LoVo (cell line): ENCODE measurements at regions not wholly inside any gene's neighbourhood (a gene's known extent, or its start where the extent isn't known, plus 50 kb on each side); places are given as distances from the start of the nearest gene placed in this dataset.
"Not testable (repeated sequence)": the region's sequence is repeated elsewhere in the genome, so short reads cannot be mapped to it uniquely, and the experiment has no call there.

Experiments
- DNase-seq: peaks from one replicate; pipeline ENCODE4 v3.0.0-alpha.2; 2016; ENCODE audit warnings: low spot score

DNA sequence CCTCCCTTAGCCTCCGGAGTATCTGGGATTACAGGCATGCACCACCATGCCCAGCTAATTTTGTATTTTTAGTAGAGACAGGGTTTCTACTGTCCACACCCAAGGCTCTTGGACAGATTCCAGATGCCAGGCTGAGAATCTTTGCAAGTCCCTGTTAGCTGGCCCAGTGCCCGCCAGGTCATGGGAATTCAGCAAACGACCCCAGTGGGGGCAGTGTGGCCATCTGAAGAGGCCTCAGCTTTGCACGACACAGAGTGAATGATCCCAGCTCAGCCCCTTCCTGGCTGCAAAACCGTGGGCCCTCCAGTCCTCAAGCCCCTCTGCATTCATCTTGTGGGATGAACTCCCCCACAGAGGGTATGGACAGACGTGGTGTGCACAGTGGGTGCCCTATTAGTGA, 179.5 kb upstream of the ID2 start:
- no peak for DNase-seq

DNA sequence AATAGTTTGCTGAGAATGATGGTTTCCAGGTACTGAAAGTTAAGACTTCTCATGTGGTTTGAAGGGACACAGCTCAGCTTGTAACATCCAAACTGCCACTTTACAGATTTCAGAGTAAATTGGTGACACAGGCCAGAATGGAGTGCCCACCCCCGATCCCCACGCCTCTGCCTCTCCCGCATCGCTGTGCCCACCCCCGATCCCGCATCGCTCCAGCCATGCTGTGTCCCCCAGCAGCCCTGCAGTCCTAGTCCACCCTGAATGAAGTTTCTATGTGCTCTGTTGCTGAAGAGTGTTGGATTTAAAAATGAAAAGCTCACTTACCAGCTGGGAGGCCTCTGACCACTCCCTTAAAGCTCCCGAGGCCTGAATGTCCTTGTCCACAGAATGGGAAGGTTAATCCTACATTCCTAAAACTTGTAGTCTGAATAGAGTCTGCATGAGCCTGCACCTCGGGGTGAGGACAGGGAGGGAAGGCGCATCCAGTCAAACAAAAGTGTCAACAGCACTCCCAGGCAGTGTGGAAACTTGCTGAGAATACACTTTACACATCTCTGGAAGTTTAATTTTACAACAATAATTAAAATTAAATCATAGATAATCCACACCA, 176.4 kb upstream of the ID2 start:
- DNase-seq, result no peak

DNA sequence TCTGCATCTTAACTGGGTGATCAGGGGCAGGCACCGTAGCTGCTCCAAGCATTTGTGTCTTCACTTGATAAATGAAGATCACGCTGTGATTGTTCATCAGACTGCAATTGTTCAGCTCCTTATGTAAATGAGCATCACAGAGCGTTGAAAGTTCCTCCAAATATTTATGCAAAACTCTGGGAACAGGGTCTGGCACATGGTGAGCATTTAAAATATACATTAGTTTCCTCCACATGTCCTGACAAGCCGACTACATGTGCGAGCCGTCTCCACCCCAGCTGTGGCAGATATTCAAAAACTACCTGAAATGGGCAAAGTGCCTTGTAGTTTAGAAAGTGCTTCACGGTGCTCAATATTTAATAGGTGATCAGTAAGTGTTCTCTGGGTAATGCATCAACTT, 175.1 kb upstream of the ID2 start:
- no peak for DNase-seq

GRCh38 chr2:8508766-8509165, 173.1 kb upstream of the ID2 start:
- no peak for DNase-seq

DNA sequence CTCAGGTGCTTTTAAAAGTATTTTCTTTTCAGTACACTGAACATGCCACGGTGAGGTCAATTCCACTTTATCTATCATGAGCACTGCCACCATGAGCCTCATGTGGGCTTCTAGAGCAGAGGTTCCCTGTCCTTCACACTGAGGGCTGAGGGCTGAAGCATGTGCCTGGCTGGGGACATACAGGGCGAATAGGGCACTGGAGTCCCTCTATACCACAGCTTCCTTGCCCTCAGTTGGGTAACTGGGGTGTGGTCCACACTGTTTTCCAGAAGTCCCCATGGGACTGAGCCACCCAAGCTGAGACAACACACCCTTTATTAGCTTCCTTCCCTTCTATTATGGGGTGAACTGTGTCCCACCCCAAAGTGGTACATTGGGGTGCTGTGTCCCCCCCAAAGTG, 172.2 kb upstream of the ID2 start:
- no peak for DNase-seq

- DNase-seq, result not testable (repeated sequence)
These were observed 171.8 kb upstream of the ID2 start for GRCh38 chr2:8510055-8510454.

GRCh38 chr2:8510519-8510918, 171.3 kb upstream of the ID2 start:
- no peak for DNase-seq

DNA sequence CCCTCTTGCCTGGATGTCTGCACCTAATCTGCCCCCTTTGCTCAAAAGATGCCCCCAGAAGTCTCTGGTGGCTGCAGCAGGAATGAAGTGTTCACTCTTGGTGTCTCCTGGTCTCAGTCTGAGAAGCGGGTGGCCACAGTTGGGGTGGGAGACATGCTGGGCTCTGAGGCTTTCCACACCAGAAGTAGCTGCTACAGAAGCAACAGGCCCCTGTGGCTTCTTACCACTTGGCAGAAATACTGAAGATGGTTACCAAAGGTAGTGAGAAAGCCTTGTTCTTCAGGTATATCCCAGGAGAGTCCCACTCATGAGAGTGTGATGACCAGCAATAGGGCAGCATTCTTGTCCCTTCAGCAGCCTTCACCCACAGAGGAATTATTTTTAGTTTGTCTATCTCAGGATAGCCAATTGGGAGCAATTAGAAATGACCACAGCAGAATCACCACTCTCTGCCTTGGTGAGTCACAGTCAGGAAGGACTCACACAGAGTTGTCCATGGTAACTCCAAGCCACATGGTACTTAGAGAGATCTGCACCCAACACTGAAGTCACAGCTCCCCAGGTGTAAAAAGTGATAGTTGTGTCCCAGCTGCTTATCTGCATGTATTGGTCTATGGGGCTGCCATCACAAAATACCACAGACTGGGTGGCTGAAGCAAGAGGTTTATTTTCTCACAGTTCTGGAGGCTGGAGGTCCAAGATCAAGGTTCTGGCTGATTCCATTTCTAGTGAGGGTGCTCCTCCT, 169.8 kb upstream of the ID2 start:
- no peak for DNase-seq

DNA sequence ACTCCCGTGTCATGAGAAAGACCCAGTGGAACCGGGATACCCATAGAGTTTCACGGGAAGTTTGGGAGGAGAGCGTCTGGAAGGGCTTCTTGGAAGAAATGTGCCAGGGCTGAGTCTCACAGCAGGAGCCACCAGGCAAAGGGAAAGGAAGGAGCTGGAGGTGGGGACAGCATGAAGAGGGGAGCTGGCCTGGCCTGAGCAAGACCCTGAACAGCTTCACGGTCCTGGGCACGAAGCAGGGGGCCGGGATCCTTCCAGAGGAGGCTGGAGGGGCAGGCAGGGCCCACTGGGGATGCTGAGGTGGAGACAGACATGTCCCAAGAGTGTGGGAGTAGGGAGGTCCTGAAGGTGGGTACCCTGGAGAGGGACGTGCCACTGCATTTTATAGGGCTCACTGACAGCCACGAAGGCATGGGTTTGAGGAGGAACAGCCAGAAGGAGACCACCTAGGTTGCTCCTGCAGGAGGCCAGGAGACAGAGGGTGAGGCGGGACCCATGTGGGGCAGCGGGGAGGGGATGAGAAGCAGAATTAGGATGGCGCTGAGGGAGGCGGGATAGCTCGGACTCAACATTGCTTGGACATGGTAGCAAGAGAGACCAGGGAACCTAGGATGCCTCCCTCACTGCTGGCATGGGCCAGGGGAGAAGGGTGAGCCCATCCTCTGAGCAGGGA, 168.1 kb upstream of the ID2 start:
- no peak for DNase-seq

DNA sequence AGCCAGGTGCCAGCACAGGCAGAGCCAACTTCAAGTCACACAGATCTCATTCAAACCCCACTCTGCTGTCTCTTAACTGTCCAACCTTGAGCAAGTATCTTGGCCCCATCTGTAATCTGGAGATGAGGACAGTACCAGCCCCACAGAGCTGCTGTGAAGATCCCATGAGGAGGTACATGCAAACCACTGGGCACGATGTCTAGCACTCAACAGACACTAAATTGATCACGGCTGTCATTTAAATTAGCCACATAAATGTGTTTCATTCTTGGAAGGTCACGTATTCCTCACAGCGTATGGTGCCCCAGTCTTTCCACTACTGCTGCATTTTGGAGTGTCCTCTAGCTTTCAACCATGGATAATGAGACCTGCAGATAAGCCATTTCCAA, 167.6 kb upstream of the ID2 start:
- no peak for DNase-seq

GRCh38 chr2:8514796-8515758, 166.8 kb upstream of the ID2 start:
- DNase-seq, result no peak

DNA sequence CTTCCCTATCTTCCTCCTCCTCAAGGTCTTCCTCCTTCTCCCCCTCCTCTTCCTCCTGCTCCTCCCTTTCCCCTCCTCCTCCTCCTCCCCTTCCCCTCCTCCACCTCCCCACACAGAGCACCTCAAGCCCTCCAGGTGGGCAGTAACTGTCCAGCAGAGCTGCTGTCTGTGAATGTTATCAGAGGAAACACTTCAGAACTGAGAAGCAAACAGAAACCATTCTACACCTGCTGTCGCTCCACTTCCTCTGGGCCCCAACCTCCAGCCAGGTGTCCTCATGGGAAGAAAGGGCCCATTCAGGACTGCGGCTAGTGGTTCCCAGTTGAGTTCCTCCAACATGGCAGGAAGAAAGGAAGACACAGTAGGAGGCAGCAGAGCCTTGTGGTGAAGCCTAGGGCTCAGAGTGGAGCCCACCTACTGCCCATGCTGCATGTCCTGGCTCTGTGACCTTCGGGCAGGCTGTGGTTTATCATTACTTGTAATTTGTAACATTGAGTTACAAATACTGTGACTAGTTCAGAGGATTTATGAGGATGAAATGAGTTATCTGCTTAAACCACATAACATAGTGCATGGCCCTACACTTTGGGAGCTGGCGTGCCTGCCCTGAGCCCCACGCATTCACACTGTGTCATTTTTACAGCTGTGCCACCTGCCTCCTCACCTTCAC, 165.9 kb upstream of the ID2 start:
- no peak for DNase-seq

DNA sequence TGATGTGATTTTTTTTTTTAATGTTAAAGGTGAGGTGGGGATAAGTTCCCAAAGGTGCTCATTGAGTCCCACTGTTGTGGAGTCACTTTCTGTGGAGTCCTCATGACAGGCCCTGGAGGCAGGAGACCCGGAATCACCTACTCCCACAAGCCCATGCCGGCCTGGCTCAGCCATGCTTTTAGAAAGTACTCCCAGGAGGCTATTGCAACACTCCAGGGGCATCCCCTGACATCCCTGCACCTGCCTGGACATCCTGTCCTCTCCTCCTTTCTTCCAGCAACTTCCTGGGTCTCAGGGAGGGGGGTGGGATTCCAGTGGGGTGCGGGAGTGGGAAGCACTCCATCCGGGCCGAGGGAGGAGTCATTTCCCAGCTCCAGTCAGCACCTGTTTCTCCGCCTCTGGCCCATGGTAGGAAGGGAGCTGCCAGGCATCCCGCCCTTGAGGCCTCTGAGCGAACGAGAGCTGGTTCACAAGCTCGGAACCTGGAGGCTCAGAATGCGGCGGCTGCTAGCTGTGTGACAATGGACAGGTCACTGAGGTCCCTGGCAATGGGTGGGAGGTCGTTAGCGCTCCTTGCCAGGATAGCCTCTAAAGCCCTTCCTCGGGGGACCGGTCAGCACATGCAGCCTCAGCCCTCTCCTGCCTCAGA, 163.9 kb upstream of the ID2 start:
- no peak for DNase-seq

DNA sequence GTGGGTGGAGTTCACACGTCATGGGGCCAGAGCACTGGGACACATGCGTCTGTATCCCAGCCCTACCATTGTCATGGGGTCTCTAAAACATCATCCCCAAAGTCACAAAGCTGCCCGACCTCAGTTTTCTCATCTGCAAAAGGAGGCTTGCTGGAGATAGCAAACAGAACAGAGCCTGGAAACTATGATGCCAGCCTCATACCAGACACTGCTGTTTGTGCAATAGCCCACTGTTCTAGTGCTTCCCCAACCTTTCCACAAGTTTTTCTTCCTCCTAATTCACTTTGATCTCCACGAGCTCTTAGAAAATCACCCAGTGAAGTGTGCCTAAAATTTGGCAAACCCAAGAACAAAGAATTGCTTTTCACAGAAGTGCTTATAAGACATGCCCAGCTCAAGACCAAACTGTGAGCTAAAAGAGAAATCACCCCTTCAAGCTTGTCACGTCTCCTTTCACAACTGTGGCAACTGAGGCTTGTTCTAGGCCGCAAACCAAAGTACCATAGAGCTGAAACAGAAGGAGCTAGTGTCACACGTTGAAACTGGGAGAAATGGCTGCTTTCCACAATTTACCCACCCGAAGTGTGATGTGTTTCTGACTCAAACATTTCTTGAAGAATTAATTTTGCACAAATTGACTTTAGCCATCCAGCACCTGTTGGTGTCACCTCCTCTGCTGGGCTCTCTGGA, 162.7 kb upstream of the ID2 start:
- DNase-seq, result no peak

GRCh38 chr2:8520791-8521344, 161.0 kb upstream of the ID2 start:
- no peak for DNase-seq

- no peak for DNase-seq
These were observed 159.2 kb upstream of the ID2 start for GRCh38 chr2:8522687-8523086.

DNA sequence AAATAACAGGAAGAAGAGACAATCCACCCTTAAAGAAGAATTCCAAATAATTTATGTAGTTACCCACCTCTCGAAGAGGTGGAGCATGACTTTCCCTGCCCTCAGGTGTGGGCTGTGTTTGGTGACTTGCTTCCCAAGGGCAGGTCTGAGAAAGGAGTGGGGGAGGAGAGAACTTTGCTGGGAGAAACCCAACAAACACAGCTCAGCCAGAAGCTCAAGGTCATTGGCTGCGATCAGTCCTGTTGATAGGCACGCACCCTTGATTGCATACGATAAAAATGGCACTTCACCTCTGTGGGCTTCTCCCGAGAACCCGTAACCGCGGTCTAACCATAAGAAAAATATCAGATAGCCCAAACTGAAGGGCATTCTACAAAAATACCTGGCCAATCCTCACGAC, 157.5 kb upstream of the ID2 start:
- no peak for DNase-seq

DNA sequence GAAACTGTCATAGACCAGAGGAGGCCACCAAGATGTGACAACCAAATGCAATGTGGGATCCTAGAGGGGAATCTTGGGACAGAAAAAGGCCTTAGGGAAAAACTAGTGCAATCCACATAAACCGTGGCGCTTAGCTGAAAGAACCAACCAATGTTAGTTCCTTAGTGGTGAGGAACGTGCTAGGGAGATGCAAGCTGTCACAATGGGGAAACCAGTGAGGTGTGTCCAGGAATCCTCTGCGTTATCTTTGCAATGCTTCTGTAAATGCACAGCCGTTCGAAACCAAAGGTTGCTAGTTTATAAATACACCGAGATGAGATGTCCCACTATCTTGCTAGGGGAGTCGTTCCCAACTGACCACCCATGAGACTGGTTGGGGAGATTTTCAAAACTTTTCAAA, 157.0 kb upstream of the ID2 start:
- DNase-seq, result no peak

DNA sequence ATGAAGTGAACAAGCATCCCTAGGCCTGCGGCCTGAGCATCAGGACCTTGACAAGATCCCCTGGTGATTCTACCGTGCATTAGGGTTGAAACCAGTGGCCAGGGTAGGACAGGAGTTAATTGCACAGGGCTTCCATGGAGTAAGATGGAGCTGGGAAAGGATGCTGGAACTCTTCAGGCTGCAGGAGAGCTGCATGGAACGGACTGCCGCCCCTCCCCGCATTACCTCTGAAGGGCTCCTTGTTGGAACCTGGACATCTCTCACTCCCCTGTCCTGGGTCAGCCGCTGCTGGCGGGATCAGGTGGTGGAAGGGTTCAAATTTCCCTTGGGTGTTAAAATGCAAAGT, 156.6 kb upstream of the ID2 start:
- no peak for DNase-seq

- DNase-seq, result peak; percentile 55
These were observed 156.1 kb upstream of the ID2 start for GRCh38 chr2:8525582-8526402.
